Choroid plexus epithelial cell (primary cell): ENCODE measurements at regions not wholly inside any gene's neighbourhood (a gene's known extent, or its start where the extent isn't known, plus 50 kb on each side); places are given as distances from the start of the nearest gene placed in this dataset.
A peak's percentile ranks its signal among the peaks of the same experiment; 100 is the strongest.
"Not testable (repeated sequence)": the region's sequence is repeated elsewhere in the genome, so short reads cannot be mapped to it uniquely, and the experiment has no call there.

Experiments
- DNase-seq: peaks from one replicate; pipeline ENCODE4 v3.0.0-alpha.2; 2010; ENCODE audit warnings: low read depth
- H3K4me3 ChIP-seq: 2 replicates; pipeline ENCODE4 v1.5.1; 2011; ENCODE audit warnings: low read depth, mild to moderate bottlenecking, control low read depth, low read length, moderate library complexity
- TF ChIP-seq, protein P1 (sequence below): conservative IDR thresholded peaks from 2 replicates; pipeline ENCODE4 v1.5.1; 2011; ENCODE audit warnings: low read depth, mild to moderate bottlenecking, control low read depth, inconsistent platforms, low read length, moderate library complexity

DNA sequence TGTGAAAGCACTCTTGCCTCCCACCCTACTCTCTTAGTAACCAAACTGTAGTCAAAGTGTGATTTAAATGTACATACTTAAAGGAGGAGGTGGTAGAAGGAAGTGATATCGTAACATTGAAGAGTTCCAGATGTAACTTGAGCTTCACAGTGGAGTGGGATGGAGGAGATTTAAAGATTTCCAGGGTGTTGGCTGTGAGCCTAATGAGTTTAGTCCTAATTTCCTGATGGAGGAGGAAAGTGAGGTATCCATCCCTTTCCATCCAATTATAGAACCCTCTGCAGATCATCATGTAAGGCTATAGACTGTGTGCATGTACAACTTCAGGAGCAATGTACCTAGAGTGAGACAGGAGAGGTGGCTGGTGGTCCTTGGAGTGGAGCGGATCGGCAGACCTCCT, 1163.9 kb upstream of the SEMA6A start:
- no peak for DNase-seq
- H3K4me3 ChIP-seq = no peak overlapping the region
- TF ChIP-seq, protein P1, sequence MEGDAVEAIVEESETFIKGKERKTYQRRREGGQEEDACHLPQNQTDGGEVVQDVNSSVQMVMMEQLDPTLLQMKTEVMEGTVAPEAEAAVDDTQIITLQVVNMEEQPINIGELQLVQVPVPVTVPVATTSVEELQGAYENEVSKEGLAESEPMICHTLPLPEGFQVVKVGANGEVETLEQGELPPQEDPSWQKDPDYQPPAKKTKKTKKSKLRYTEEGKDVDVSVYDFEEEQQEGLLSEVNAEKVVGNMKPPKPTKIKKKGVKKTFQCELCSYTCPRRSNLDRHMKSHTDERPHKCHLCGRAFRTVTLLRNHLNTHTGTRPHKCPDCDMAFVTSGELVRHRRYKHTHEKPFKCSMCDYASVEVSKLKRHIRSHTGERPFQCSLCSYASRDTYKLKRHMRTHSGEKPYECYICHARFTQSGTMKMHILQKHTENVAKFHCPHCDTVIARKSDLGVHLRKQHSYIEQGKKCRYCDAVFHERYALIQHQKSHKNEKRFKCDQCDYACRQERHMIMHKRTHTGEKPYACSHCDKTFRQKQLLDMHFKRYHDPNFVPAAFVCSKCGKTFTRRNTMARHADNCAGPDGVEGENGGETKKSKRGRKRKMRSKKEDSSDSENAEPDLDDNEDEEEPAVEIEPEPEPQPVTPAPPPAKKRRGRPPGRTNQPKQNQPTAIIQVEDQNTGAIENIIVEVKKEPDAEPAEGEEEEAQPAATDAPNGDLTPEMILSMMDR = no peak

DNA sequence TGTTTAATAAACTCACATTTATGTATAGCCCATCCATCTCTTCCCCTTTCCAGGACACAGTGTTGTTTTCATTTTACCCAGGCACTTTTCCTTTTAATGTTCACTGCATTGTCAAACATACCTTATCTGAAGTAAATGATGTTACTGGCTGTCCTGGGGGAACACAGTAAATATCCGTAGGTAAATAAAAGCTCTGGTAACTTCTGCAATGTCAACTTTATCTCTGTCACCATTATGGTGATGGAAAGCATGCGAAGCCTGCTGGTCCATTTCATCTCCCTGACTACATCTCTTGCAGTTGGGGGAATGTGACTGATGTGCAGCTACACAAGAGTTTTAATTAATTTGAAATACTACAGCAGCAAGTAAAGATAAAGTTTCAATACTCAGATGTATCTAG, 1162.1 kb upstream of the SEMA6A start:
- DNase-seq = no peak
- H3K4me3 ChIP-seq = no peak overlapping the region
- TF ChIP-seq, protein P1 = no peak

DNA sequence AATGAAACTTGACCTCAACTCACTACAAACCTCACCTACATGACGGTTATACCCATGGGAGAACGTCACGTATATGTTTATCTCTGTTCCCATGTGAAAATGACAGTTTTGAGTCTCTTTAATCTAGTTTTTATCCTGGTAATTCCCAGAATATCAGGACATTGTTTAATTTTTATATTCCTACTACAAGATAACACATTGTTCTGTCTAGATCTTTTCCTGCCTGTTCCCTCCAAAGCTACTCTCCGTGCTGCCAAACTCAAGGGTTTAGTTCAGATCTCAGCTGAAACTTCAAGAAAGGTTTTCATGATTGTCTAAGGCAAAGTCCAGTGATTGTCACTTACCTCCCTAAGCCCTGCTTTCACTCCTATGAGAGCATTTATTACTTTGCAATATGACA, 1159.4 kb upstream of the SEMA6A start:
- TF ChIP-seq, protein P1 = no peak
- no peak for DNase-seq
- no peak overlapping the region for H3K4me3 ChIP-seq

DNA sequence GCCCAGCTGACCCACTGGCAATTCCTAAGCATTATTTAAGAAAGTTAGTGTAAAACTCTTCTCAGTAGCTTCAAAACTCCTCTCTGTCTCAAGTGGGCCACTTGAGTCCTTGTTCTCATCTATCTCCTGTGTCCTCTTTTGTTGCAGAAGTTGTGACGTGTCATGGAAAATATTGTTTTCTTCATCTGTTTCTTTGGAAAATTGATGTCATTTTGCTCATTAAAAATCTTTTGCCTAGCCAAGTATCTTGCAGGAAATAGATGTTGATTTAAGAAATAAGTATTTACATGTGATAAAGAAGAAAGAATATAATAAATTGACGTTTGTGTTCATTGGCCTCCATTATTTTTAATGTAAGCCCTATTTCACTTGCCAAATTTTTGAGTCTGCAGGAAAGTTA, 1158.4 kb upstream of the SEMA6A start:
- no peak overlapping the region for H3K4me3 ChIP-seq
- TF ChIP-seq, protein P1 = no peak
- no peak for DNase-seq

DNA sequence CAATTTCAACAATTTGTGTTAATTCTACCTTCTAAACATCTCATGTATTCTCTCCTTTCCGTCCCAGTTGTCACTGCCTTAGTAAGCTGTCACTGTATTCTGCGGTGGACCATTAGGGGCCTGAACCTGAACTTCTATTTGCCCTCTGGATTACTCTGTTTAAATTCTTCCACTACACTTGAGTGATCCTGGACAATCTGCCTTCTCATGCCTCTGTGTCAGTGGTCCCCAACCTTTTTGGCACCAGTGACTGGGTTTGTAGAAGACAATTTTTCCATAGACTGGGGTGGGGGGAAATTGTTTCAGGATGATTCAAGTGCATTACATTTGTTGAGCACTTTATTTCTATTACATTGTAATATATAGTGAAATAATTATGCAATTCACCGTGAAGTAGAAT, 1157.6 kb upstream of the SEMA6A start:
- DNase-seq = no peak
- TF ChIP-seq, protein P1 = no peak
- H3K4me3 ChIP-seq = no peak overlapping the region

DNA sequence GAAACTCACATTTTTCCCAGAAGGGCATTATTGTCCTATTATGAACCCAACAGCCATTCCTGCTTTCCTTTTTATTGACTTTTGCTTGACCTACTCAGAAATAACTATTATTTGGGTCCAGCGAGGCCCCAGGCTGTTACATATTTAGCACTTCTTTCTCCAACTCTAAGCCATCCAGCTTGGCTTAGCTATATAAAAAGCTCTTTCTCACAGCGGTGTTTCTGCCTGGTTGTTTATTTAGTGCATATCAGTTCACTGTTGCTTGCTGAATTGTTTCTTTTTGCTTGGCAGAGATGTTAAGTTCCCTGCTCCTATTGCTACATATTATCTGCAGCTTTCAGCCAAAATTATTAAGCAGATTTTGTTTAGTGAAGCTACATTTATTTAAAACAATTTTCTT, 1156.8 kb upstream of the SEMA6A start:
- peak; percentile 35 for DNase-seq
- TF ChIP-seq, protein P1 = no peak
- H3K4me3 ChIP-seq = no peak overlapping the region

DNA sequence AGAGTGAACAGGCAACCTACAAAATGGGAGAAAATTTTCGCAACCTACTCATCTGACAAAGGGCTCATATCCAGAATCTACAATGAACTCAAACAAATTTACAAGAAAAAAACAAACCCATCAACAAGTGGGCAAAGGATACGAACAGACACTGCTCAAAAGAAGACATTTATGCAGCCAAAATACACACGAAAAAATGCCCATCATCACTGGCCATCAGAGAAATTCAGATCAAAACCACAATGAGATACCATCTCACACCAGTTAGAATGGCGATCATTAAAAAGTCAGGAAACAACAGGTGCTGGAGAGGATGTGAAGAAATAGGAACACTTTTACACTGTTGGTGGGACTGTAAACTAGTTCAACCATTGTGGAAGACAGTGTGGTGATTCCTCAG, 1146.2 kb upstream of the SEMA6A start:
- not testable (repeated sequence) for H3K4me3 ChIP-seq, DNase-seq

DNA sequence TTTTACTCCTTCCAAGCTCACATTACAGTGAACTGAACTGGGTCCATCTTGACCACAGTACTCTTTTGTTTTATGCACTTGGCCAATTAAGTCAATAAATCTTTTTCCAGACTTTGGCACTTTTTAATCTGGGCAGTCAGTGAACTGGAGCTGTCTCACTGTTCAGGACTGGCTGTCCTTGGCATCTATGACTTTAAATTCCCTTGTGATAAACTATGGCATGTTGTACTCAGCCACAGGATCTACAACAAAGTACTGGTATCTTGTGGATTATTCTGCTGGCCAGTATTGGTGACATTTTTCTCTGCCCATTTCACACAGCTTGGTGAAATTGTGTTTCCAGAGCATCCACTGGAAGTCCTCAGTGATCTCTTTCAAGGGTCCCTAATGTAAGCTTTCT, 1144.8 kb upstream of the SEMA6A start:
- TF ChIP-seq, protein P1 = no peak
- DNase-seq = no peak
- no peak overlapping the region for H3K4me3 ChIP-seq
